HG03354 (cell line): ENCODE measurements at regions not wholly inside any gene's neighbourhood (a gene's known extent, or its start where the extent isn't known, plus 50 kb on each side); places are given as distances from the start of the nearest gene placed in this dataset.

Experiments used
- ATAC-seq: cut with Tn5 transposase; IDR thresholded peaks from one replicate; pipeline ENCODE4 v1.9.1; 2021; ENCODE audit warnings: mild to moderate bottlenecking; ENCODE audit not compliant: unreplicated experiment, poor library complexity, severe bottlenecking

DNA sequence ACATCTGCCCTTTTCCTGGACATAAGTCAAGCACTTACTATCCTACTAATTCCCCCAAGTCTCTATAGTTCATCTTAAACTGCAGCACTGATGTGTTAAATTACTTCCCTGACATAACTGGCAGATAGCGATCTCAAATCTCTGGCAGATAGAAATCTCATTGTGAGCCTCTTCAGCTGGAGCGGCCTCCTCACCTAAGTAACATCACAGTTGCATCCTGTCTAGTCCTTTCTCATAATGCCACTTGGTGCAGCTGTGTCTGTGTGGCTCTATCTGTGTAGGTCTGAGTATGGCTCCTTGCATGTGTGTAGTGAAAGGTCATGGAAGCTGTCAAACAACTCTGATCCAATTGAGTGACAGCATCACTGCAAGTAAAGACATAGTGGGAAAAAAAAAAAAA, 53.6 kb upstream of the FST start:
- no peak for ATAC-seq

DNA sequence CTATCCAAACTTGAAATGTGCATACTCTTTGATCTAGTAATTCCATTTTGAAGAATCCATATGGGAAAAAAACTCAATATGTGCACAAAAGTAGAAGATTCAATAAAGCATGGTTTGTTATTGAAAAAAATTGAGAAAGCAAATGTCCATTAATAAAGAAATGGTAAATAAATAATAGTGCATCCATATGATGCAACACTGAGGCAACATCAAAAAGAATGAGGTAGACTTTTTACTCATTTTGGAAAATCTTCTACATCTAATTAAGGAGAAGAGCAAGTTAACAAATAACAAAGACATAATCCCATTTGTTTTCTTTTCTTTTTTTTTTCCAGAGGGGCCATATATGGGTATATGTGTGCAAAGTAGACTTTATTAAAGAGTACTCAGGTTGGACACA, 52.5 kb upstream of the FST start:
- no peak for ATAC-seq

DNA sequence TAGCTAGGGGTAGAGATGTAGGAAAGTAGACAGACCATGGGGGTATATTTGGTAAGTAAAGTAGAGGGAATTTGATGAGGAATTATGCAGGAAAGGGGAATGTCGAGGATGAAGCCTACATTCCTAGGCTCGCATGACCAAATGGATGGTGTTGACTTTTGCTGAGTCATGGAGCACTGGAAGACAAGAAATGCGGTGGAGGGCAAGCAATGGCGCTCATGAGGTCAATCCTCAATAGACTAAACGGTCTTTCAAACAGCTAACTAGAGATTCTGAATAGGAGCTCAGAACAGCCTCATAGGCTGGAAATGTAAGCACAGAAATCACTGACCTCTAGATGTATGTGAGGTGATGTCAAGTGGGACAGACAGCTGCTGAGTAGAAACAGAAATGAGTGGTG, 50.7 kb upstream of the FST start:
- ATAC-seq, result no peak

DNA sequence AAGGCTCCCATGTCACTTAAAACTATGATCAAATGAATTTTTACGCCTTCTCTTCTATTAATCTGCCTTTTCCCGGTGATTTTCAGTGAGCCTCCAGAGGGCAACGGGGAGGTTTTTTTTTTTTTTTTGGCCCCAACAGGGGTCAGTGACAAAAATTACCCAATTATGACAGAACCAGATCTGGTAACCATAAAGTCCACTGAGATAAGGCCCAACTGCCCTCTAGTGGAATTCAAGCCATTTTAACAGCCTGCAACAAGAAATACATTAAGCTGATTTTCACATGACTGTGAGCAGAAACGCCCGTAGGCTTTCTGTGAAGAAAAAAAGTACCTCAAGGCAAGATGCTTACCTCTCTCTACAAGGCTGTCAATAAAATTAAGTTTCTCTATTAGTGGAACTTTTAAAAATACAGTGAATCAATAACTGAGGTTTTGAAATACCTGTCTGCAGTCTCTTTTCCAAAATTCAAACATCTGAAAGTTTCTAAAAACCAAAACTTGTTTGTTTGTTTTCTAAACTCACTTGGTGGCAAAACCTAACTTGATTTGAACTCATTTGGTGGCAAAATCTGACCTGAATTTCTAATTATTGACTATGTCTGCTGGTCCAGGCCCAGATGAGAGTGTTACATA, 49.7 kb upstream of the FST start:
- no peak for ATAC-seq
